Sigmoid colon (tissue), 6 donors: ENCODE measurements at regions not wholly inside any gene's neighbourhood (a gene's known extent, or its start where the extent isn't known, plus 50 kb on each side); places are given as distances from the start of the nearest gene placed in this dataset.

ENCODE experiments used
- DNase-seq: peaks from one replicate; pipeline ENCODE4 v3.0.0-alpha.2; 2019
- H3K27ac ChIP-seq, 4 donors: fragments of 200-600 bp; sonication (generic); one replicate each; pipeline ENCODE4 v1.5.1; 2016 to 2019; ENCODE audit warnings: mild to moderate bottlenecking in 1 of 4
- H3K27me3 ChIP-seq, 3 donors: fragments of 200-600 bp; sonication (generic); one replicate each; pipeline ENCODE4 v1.5.1; 2019; ENCODE audit warnings: mild to moderate bottlenecking in 1 of 3
- H3K36me3 ChIP-seq, 4 donors: fragments of 200-600 bp; sonication (generic); one replicate each; pipeline ENCODE4 v1.5.1; 2016 to 2019
- H3K4me1 ChIP-seq, 4 donors: fragments of 200-600 bp; sonication (generic); one replicate each; pipeline ENCODE4 v1.5.1; 2017 to 2019
- H3K4me3 ChIP-seq, 4 donors: fragments of 200-600 bp; sonication (generic); one replicate each; pipeline ENCODE4 v1.5.1; 2017 to 2019; ENCODE audit warnings: mild to moderate bottlenecking in 2 of 4, moderate library complexity in 1 of 4
- H3K9me3 ChIP-seq, 4 donors: fragments of 200-600 bp in 3 of 4; sonication (generic) in 3 of 4; one replicate each; pipeline versions ENCODE4 v1.5.1 to v1.6.1; 2013 to 2019
- CTCF ChIP-seq, 4 experiments: fragments of 450-650 bp in 3 of 4; fragments of 200-600 bp in 1 of 4; IDR thresholded peaks; one replicate each; pipeline ENCODE4 v1.5.1; 2016 to 2019; ENCODE audit warnings: antibody characterized with exemption in 4 of 4, mild to moderate bottlenecking in 3 of 4, moderate library complexity in 2 of 4
- EP300 ChIP-seq, 4 donors: sonication (generic); formaldehyde crosslinking; IDR thresholded peaks; one replicate each; pipeline ENCODE4 v1.6.1; 2017; ENCODE audit warnings: antibody characterized with exemption in 4 of 4
- POLR2A ChIP-seq, 2 donors: fragments of 450-650 bp; IDR thresholded peaks; one replicate each; pipeline ENCODE4 v1.6.1; 2016; ENCODE audit warnings: antibody characterized with exemption in 2 of 2, mild to moderate bottlenecking in 2 of 2, moderate library complexity in 2 of 2
- POLR2AphosphoS5 ChIP-seq, 4 donors: sonication (generic); formaldehyde crosslinking; IDR thresholded peaks; one replicate each; pipeline ENCODE4 v1.6.1; 2017; ENCODE audit warnings: antibody characterized with exemption in 4 of 4
- WGBS, 2 donors: extraction: QIAGEN DNeasy Blood & Tissue Kit; methylation state at CpG; one replicate each; pipeline ENCODE4 v1.1.7; 2013; 5-methylcytosine and 5-hydroxymethylcytosine counted together
- intact Hi-C: fragments of 100-400 bp; cut with DNase I; formaldehyde crosslinking; loops from one replicate; pipeline ENCODE4 v1.15.1; 2023
- donor health status: healthy with polysubstance abuse.
- donor health status: healthy.

- Histone ChIP-seq H3K27me3 (peaks cover 0 to 4% (median 0%) of the 10 kb centered on the region in 3 donors), H3K9me3 (no peaks in the 10 kb centered on the region), H3K4me1 (no peaks in the 10 kb centered on the region), H3K36me3 (no peaks in the 10 kb centered on the region), H3K27ac (no peak overlapping the region), H3K4me3 (no peak overlapping the region)
- intact Hi-C loops, result no loop called here
- no peak for DNase-seq
- WGBS, 2 donors, result 61 to 75% methylated on average over 5 of the region's 5 CpGs
- no peak for TF ChIP-seq POLR2AphosphoS5 (IDR thresholded peaks at IDR 0.05)
- TF ChIP-seq POLR2A (IDR thresholded peaks at IDR 0.05), result no peak
- TF ChIP-seq CTCF (IDR thresholded peaks at IDR 0.05), result no peak
- no peak for TF ChIP-seq EP300 (IDR thresholded peaks at IDR 0.05)
These were observed 870.2 kb upstream of the TMEM132C start for GRCh38 chr12:127396734-127397133.

- Histone ChIP-seq H3K4me3 (no peak overlapping the region), H3K27ac (no peak overlapping the region), H3K27me3 (peaks cover 0 to 4% (median 0%) of the 10 kb centered on the region in 3 donors), H3K9me3 (no peaks in the 10 kb centered on the region), H3K36me3 (no peaks in the 10 kb centered on the region), H3K4me1 (no peaks in the 10 kb centered on the region)
- TF ChIP-seq EP300 (IDR thresholded peaks at IDR 0.05) (no peak), POLR2A (IDR thresholded peaks at IDR 0.05) (no peak), CTCF (IDR thresholded peaks at IDR 0.05) (no peak), POLR2AphosphoS5 (IDR thresholded peaks at IDR 0.05) (no peak)
- WGBS, 2 donors, result 42 to 45% methylated on average over 10 of the region's 10 CpGs
- intact Hi-C loops, result no loop called here
- no peak for DNase-seq
These were observed 868.8 kb upstream of the TMEM132C start for GRCh38 chr12:127398016-127398710.

- no peaks in the 10 kb centered on the region for H3K4me1 ChIP-seq
- no peak overlapping the region for H3K4me3 ChIP-seq
- H3K27me3 ChIP-seq, result peaks cover 0 to 4% (median 0%) of the 10 kb centered on the region in 3 donors
- H3K27ac ChIP-seq, result no peak overlapping the region
- DNase-seq, result no peak
- TF ChIP-seq CTCF (IDR thresholded peaks at IDR 0.05) (no peak), EP300 (IDR thresholded peaks at IDR 0.05) (no peak), POLR2AphosphoS5 (IDR thresholded peaks at IDR 0.05) (no peak), POLR2A (IDR thresholded peaks at IDR 0.05) (no peak)
- H3K9me3 ChIP-seq, result no peaks in the 10 kb centered on the region
- no peaks in the 10 kb centered on the region for H3K36me3 ChIP-seq
- 58 to 67% methylated on average over 3 of the region's 3 CpGs for WGBS, 2 donors
- intact Hi-C loops, result no loop called here
These were observed 867.5 kb upstream of the TMEM132C start for GRCh38 chr12:127399451-127399850.

GRCh38 chr12:127400221-127400620, 866.7 kb upstream of the TMEM132C start:
- H3K27ac ChIP-seq, result no peak overlapping the region
- peaks cover 0 to 4% (median 0%) of the 10 kb centered on the region in 3 donors for H3K27me3 ChIP-seq
- H3K36me3 ChIP-seq, result no peaks in the 10 kb centered on the region
- 69 to 70% methylated on average over 5 of the region's 5 CpGs for WGBS, 2 donors
- H3K4me1 ChIP-seq, result no peaks in the 10 kb centered on the region
- H3K4me3 ChIP-seq, result no peak overlapping the region
- no peaks in the 10 kb centered on the region for H3K9me3 ChIP-seq
- no peak for DNase-seq
- intact Hi-C loops, result no loop called here
- TF ChIP-seq EP300 (IDR thresholded peaks at IDR 0.05) (no peak), CTCF (IDR thresholded peaks at IDR 0.05) (no peak), POLR2A (IDR thresholded peaks at IDR 0.05) (no peak), POLR2AphosphoS5 (IDR thresholded peaks at IDR 0.05) (no peak)

- Histone ChIP-seq H3K36me3 (no peaks in the 10 kb centered on the region), H3K4me3 (no peak overlapping the region), H3K27ac (no peak overlapping the region), H3K27me3 (peaks cover 0 to 4% (median 0%) of the 10 kb centered on the region in 3 donors), H3K4me1 (no peaks in the 10 kb centered on the region), H3K9me3 (no peaks in the 10 kb centered on the region)
- WGBS, 2 donors, result 84% methylated on average over 2 of the region's 2 CpGs
- intact Hi-C loops, result no loop called here
- DNase-seq, result no peak
- TF ChIP-seq EP300 (IDR thresholded peaks at IDR 0.05) (no peak), POLR2A (IDR thresholded peaks at IDR 0.05) (no peak), CTCF (IDR thresholded peaks at IDR 0.05) (no peak), POLR2AphosphoS5 (IDR thresholded peaks at IDR 0.05) (no peak)
These were observed 866.0 kb upstream of the TMEM132C start for GRCh38 chr12:127401005-127401404.
